ENCODE measurements at regions not wholly inside any gene's neighbourhood (a gene's known extent, or its start where the extent isn't known, plus 50 kb on each side); places are given as distances from the start of the nearest gene placed in this dataset.

DNA sequence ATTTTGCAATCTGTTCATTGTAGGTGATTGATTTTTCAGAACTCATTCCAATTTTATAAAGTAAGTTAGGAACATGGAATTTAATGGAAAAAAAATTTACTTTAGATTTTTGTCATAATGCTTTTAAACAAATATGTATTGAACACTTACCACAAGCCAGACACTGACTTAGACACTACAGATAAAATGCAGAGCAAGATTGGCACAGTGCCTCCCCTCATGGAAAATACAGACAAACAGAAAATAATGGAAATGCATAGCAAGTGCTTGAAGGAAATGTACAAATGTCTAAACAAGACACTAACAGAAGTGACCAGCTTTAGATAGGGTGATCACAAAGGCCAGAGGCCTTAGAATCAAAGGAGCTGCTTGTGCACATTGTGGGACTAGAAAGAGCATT lies 260.5 kb upstream of the ADGRL2 start:
- no peak for TF ChIP-seq POLR2A (IDR thresholded peaks at IDR 0.05)
- TF ChIP-seq, protein P1, sequence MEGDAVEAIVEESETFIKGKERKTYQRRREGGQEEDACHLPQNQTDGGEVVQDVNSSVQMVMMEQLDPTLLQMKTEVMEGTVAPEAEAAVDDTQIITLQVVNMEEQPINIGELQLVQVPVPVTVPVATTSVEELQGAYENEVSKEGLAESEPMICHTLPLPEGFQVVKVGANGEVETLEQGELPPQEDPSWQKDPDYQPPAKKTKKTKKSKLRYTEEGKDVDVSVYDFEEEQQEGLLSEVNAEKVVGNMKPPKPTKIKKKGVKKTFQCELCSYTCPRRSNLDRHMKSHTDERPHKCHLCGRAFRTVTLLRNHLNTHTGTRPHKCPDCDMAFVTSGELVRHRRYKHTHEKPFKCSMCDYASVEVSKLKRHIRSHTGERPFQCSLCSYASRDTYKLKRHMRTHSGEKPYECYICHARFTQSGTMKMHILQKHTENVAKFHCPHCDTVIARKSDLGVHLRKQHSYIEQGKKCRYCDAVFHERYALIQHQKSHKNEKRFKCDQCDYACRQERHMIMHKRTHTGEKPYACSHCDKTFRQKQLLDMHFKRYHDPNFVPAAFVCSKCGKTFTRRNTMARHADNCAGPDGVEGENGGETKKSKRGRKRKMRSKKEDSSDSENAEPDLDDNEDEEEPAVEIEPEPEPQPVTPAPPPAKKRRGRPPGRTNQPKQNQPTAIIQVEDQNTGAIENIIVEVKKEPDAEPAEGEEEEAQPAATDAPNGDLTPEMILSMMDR (IDR thresholded peaks at IDR 0.05): no peak
